GM19328 (cell line): ENCODE measurements at regions not wholly inside any gene's neighbourhood (a gene's known extent, or its start where the extent isn't known, plus 50 kb on each side); places are given as distances from the start of the nearest gene placed in this dataset.
"Not testable (repeated sequence)": the region's sequence is repeated elsewhere in the genome, so short reads cannot be mapped to it uniquely, and the experiment has no call there.

ENCODE experiments used
- ATAC-seq: cut with Tn5 transposase; IDR thresholded peaks from one replicate; pipeline ENCODE4 v1.9.1; 2021; ENCODE audit warnings: mild to moderate bottlenecking, moderate library complexity; ENCODE audit not compliant: unreplicated experiment

- no peak for ATAC-seq
These were observed 1772.6 kb downstream of the EFNA5 start for GRCh38 chr5:105898183-105898582.

- ATAC-seq = no peak
These were observed 1785.5 kb downstream of the EFNA5 start for GRCh38 chr5:105885266-105885665.

GRCh38 chr5:105882956-105883481 lies 1787.7 kb downstream of the EFNA5 start:
- ATAC-seq = no peak

- no peak for ATAC-seq
These were observed 1792.3 kb downstream of the EFNA5 start for GRCh38 chr5:105878402-105878801.

GRCh38 chr5:105877592-105877991 lies 1793.1 kb downstream of the EFNA5 start:
- no peak for ATAC-seq

DNA sequence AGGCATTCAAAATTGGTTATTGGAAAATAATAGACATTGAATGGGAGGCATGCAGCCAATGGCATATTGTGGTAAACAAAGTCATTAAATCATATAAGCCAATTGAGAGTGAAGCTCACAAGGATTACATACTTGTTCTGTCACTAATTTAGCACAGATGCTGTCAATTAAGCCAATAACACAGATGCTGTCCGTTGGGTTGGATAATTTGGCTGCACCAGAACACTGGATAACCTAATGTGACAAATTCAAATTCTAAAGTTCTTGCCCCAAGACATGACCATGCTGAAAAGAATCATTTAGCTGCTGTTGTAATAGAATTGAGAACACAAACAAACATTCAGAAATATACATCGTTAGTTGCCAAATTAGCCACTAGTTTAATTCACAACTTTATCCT lies 1796.4 kb downstream of the EFNA5 start:
- ATAC-seq = no peak

DNA sequence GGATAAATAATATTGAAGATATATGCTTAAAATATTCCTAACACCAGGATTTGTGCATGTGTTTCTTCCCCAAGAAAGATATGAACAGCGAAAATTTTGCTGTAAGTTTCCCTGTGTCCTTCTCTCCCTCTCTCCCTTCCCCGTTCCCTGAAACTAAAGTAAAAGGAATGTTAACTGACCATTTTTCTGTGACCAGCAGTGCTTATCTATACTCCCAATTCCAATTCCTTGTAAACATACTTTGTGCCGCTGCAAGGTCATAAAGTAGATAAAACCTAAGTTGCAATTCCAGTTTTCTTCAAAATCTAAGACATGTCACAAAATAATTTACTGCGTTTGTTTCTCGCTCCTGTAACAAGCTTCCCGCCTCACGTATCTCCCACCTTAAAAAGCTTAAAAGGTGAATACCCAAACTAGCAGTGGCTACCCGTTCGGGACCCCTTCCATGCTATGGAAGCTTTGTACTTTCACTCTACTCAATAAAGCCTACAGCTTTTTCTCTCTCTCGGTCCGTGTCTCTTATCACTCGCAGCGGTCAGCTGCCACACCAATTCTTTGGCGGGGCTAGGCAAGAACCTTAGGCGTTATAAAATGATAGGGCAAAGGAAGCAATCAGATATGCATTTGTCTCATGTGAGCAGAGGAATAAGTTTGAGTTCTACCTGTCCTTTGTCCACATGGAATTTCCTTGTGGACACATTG lies 1798.0 kb downstream of the EFNA5 start:
- no peak for ATAC-seq

DNA sequence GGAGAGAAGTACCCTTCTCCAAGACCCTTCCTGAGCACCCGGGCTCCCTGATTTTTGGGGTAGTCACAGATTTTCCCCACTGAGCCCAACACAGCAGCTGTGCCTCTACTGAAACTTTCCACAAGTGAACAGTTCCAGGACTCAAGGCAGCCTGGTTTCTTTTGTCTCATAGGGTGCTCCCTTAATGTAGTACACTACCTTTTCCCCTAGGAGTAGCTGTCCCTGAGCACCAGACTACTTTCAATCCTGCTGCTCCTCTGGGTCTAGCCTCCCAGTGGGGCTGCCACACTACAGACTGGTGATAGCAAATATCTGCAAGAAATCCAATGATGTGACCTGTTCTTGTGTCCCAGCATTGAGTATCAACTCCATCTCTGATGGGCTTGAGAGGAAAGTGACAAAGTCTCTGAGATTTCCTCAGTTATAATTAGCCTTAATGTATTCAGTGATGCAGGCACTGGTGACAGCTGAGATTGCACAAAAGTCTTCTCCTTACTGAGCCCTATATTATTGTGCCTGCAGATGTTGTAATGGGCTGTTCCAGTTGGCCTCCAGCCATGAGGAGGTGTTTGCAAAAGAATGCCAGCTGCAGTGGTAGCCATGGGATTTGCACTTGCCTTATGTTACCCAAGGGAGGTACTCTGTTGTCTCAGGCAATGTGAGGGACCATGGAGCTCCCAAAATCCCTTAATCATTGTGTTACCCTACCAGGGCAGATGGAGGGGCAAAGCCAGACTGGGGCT lies 1802.5 kb downstream of the EFNA5 start:
- ATAC-seq = no peak

- no peak for ATAC-seq
These were observed 1804.9 kb downstream of the EFNA5 start for GRCh38 chr5:105865834-105866233.

DNA sequence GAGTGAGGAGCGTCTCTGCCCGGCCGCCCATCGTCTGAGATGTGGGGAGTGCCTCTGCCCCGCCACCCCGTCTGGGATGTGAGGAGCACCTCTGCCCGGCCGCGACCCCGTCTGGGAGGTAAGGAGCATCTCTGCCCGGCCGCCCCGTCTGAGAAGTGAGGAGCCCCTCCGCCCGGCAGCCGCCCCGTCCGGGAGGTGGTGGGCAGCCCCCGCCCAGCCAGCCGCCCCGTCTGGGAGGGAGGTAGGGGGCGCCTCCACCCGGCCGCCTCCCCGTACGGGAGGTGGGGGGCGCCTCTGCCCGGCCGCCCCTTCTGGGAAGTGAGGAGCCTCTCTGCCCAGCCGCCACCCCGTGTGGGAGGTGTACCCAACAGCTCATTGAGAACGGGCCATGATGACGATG lies 1811.4 kb downstream of the EFNA5 start:
- ATAC-seq = not testable (repeated sequence)

DNA sequence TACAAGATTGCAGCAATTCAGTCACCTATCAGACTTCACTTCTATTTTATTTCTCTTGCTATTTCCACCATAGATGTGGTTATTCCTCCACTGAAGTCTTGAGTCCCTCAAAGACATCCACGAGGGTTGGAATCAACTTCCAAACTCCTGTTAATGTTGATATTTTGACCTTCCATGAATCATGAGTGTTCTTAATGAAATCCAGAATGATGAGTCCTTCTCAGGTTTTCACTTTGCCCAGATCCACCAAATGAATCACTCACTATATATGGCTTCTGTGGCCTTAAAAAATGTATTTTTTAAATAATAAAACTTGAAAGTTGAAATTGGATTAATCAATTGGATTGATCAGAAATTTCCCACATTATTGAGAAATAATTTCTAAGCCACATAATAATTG lies 1821.0 kb downstream of the EFNA5 start:
- ATAC-seq = no peak

DNA sequence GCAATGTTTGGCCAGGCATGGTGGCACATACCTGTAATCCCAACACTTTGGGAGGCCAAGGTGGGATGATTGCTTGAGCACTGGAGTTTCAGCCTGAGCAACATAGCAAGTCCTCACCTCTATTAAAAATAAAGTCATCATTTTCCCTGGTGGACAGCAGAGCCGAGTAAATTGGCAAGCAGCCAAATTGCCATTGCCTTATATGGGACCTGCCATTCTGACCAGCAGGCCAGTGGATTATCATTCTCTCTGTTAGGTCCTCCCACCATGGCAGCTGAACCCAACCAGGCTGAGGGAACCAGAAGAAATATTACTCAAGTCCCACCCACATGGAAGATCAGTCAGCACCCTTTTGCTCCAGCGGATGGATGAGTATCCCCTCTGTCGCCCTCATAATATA lies 1829.9 kb downstream of the EFNA5 start:
- no peak for ATAC-seq

GRCh38 chr5:105836887-105837286 lies 1833.8 kb downstream of the EFNA5 start:
- no peak for ATAC-seq

- no peak for ATAC-seq
These were observed 1834.5 kb downstream of the EFNA5 start for GRCh38 chr5:105836268-105836667.

GRCh38 chr5:105828821-105829220 lies 1841.9 kb downstream of the EFNA5 start:
- no peak for ATAC-seq

- no peak for ATAC-seq
These were observed 1848.9 kb downstream of the EFNA5 start for GRCh38 chr5:105821800-105822199.

- ATAC-seq = no peak
These were observed 1852.8 kb downstream of the EFNA5 start for GRCh38 chr5:105817914-105818313.

DNA sequence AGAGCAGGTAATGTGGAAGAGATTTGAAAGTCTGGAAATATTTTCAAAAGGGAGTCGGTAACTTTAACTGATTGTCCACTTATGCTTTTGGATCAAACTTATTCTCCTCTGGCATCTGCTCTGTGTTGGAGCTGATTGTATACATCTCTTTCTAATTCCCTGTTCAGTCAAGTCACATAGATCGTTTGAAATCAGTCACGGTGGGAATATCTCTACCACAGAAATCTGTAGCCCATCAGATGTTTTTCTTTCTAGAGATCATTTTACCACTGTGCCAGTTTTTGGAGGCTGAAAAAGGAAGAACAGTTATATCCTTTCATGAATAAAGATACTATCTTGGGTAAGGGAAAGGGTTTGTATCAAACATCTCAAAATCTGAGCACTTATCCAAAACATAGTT lies 1853.3 kb downstream of the EFNA5 start:
- ATAC-seq = no peak

GRCh38 chr5:105816961-105817360 lies 1853.8 kb downstream of the EFNA5 start:
- ATAC-seq = no peak

DNA sequence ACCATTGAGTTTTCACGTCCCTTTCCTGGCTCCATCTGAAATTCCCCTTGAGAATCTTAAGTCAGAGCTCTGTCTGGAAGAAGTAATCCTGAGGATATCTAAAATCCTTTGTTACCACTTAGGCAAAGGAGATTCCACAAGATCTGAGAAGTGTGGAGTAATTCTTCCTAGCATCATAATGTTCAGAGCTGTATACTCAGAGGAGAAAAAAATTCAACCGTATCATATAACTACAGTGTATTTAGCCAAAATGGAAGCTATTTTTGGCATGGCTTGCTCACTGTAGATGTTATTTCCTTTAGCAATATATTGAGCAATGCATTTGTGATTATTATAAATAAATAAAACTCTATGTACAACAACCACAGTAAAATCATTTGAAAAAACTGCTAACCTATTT lies 1858.4 kb downstream of the EFNA5 start:
- no peak for ATAC-seq

- no peak for ATAC-seq
These were observed 1862.8 kb downstream of the EFNA5 start for GRCh38 chr5:105807951-105808350.

GRCh38 chr5:105807290-105807689 lies 1863.4 kb downstream of the EFNA5 start:
- no peak for ATAC-seq
